ENCODE measurements at regions not wholly inside any gene's neighbourhood (a gene's known extent, or its start where the extent isn't known, plus 50 kb on each side); places are given as distances from the start of the nearest gene placed in this dataset.

DNA sequence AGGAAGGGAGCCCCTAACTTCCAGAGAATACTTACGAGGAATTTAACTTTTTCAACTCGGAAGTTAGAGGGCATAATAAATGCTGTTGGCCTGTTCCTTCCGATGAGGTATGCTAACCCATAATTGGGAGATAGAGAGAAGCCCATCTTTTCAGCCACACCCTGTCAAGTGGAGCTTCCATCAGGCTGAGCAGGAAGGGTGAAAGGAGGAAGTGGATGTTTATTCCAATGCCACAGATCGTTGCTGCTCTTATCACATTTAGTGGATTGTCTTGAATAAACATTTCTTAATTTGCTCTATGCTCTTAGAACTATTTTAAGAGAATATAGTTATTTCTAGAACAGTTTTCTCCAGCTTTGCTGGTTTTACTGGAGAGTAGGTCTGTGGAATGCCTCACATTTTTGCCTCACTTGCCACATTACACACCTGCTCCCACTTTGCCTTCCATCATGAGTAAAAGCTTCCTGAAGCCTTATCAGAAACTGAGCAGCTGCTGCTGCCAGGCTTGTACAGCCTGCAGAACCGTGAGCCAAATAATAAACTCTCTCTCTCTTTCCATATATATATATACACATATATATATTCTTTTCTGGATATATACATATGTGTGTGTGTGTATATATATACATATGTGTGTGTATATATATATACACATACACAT lies 60.0 kb upstream of the RGS21 start:
- no TSS peak for BruUV-seq (replicated peaks)
- H3K4me3 ChIP-seq (replicated peaks in 1 of 2; ENCODE audit: low read depth in 1 of 2, low read length in 2 of 2), result no peak overlapping the region
- H3K27me3 ChIP-seq (ENCODE audit: insufficient read depth, low read length), result no peaks in the 10 kb centered on the region
- ChIA-PET RAD21 (ENCODE audit: low non-redundant PET in 1 of 2, low total read pairs in 2 of 2, uncharacterized antibody in 2 of 2, unreplicated experiment in 2 of 2) (no interaction called here), CTCF (no interaction called here), POLR2A (no interaction called here)
- no peaks in the 10 kb centered on the region for H3K79me2 ChIP-seq (ENCODE audit: insufficient read depth, low read length)
- no peak overlapping the region for H3K27ac ChIP-seq (ENCODE audit: low read depth, low read length)
- DNase-seq (ENCODE audit: low read depth, low spot score), result no peak
- no peaks in the 10 kb centered on the region for H4K20me1 ChIP-seq (ENCODE audit: insufficient read depth)
- H3K36me3 ChIP-seq (ENCODE audit: control insufficient read depth in 1 of 2, insufficient read depth in 2 of 2, low read length in 2 of 2), result no peaks in the 10 kb centered on the region
- intact Hi-C loops (cut with micrococcal nuclease), result no loop called here
- H3K9ac ChIP-seq (ENCODE audit: low read length), result no peak overlapping the region
- H3K9me2 ChIP-seq (ENCODE audit: insufficient read depth), result no peaks in the 10 kb centered on the region
- ATAC-seq, result no peak
- no peaks in the 10 kb centered on the region for H3K4me1 ChIP-seq (ENCODE audit: control insufficient read depth in 1 of 2, insufficient read depth in 2 of 2, low read length in 2 of 2)
- no peak overlapping the region for H2AFZ ChIP-seq (ENCODE audit: low read depth, low read length, poor library complexity, severe bottlenecking)
- H3K9me3 ChIP-seq (ENCODE audit: control insufficient read depth in 1 of 2, insufficient read depth in 1 of 2, low read depth in 1 of 2, low read length in 2 of 2), result no peaks in the 10 kb centered on the region
- H3K4me2 ChIP-seq (ENCODE audit: low read length), result no peak overlapping the region
- TF ChIP-seq SP1 (IDR thresholded peaks at IDR 0.05; ENCODE audit: low read depth) (no peak), ZFX (IDR thresholded peaks at IDR 0.05) (no peak), REST (IDR thresholded peaks at IDR 0.05; ENCODE audit: low read depth) (no peak)

DNA sequence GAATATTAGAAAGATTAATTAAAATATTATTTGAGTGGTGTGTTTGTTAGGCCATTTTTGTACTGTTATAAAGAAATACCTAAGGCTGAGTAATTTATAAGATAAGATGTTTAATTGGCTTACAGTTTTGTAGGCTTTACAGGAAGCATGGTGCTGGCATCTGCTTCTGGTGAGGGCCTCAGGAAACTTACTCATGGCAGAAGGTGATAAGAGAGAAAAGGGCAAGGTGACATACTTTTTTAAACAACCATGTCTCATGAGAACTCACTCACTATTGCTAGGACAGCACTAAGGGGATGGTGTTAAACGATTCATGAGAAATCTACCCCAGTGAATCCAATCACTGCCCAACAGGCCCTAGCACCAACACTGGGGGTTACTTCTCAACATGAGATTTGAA lies 56.7 kb upstream of the RGS21 start:
- no TSS peak for BruUV-seq (replicated peaks)
- DNase-seq (ENCODE audit: low read depth, low spot score) (no peak), ATAC-seq (no peak)
- Histone ChIP-seq H3K27me3 (ENCODE audit: insufficient read depth, low read length) (no peaks in the 10 kb centered on the region), H3K36me3 (ENCODE audit: control insufficient read depth in 1 of 2, insufficient read depth in 2 of 2, low read length in 2 of 2) (no peaks in the 10 kb centered on the region), H4K20me1 (ENCODE audit: insufficient read depth) (no peaks in the 10 kb centered on the region), H3K4me1 (ENCODE audit: control insufficient read depth in 1 of 2, insufficient read depth in 2 of 2, low read length in 2 of 2) (no peaks in the 10 kb centered on the region), H3K4me3 (replicated peaks in 1 of 2; ENCODE audit: low read depth in 1 of 2, low read length in 2 of 2) (no peak overlapping the region), H3K9ac (ENCODE audit: low read length) (no peak overlapping the region), H3K27ac (ENCODE audit: low read depth, low read length) (no peak overlapping the region), H2AFZ (ENCODE audit: low read depth, low read length, poor library complexity, severe bottlenecking) (no peak overlapping the region), H3K9me2 (ENCODE audit: insufficient read depth) (no peaks in the 10 kb centered on the region), H3K9me3 (ENCODE audit: control insufficient read depth in 1 of 2, insufficient read depth in 1 of 2, low read depth in 1 of 2, low read length in 2 of 2) (no peaks in the 10 kb centered on the region), H3K79me2 (ENCODE audit: insufficient read depth, low read length) (no peaks in the 10 kb centered on the region), H3K4me2 (ENCODE audit: low read length) (no peak overlapping the region)
- ChIA-PET POLR2A (no interaction called here), RAD21 (ENCODE audit: low non-redundant PET in 1 of 2, low total read pairs in 2 of 2, uncharacterized antibody in 2 of 2, unreplicated experiment in 2 of 2) (no interaction called here), CTCF (no interaction called here)
- intact Hi-C loops (cut with micrococcal nuclease), result no loop called here
- no peak for TF ChIP-seq CEBPB (IDR thresholded peaks at IDR 0.05; ENCODE audit: low read depth)
- TF ChIP-seq TCF7L2 (IDR thresholded peaks at IDR 0.05; ENCODE audit: borderline replicate concordance, extremely low read depth, insufficient read depth, insufficient read length), result no peak
- no peak for TF ChIP-seq EGR1 (IDR thresholded peaks at IDR 0.05; ENCODE audit: low read depth)
- no peak for TF ChIP-seq POLR2AphosphoS5 (IDR thresholded peaks at IDR 0.05; ENCODE audit: low read depth, low read length)
- no peak for TF ChIP-seq CTCF (IDR thresholded peaks at IDR 0.05 in 2 of 3, conservative IDR thresholded peaks at IDR 0.05 in 1 of 3; ENCODE audit: borderline replicate concordance in 1 of 3, insufficient read depth in 1 of 3, low read depth in 2 of 3, low read length in 2 of 3)
- no peak for TF ChIP-seq FOSL1 (IDR thresholded peaks at IDR 0.05; ENCODE audit: low read depth)
- no peak for TF ChIP-seq ELF1 (IDR thresholded peaks at IDR 0.05; ENCODE audit: borderline replicate concordance, low read depth)
- TF ChIP-seq SIN3A (IDR thresholded peaks at IDR 0.05; ENCODE audit: low read depth), result no peak
- no peak for TF ChIP-seq JUND (IDR thresholded peaks at IDR 0.05)
- no peak for TF ChIP-seq YY1 (IDR thresholded peaks at IDR 0.05; ENCODE audit: extremely low read depth, insufficient replicate concordance, low read depth, low read length)
- no peak for TF ChIP-seq ZFX (IDR thresholded peaks at IDR 0.05)
- TF ChIP-seq, protein P1, sequence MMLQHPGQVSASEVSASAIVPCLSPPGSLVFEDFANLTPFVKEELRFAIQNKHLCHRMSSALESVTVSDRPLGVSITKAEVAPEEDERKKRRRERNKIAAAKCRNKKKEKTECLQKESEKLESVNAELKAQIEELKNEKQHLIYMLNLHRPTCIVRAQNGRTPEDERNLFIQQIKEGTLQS (IDR thresholded peaks at IDR 0.05), result no peak
- no peak for TF ChIP-seq EZH2 (IDR thresholded peaks at IDR 0.05)

Measured in HCT116 (cell line).